ENCODE measurements at regions not wholly inside any gene's neighbourhood (a gene's known extent, or its start where the extent isn't known, plus 50 kb on each side); places are given as distances from the start of the nearest gene placed in this dataset.

DNA sequence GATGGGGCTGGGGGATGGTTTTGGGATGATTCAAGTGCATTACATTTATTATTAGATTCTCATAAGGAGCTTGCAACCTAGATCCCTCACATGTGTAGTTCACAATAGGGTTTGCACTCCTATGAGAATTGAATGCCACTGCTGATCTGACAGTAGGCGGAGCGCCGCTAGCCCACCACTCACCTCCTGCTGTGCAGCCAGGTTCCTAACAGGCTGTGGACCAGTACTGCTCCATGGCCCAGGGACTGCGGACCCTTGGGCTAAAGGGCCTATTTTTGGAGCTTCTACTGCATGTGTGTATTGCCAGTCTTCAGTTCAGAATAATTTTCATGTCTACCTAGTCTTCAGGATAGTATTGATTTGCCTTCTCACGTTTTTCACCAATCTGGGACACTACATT, 165.3 kb upstream of the TWIST2 start:
- TF ChIP-seq, protein P1, sequence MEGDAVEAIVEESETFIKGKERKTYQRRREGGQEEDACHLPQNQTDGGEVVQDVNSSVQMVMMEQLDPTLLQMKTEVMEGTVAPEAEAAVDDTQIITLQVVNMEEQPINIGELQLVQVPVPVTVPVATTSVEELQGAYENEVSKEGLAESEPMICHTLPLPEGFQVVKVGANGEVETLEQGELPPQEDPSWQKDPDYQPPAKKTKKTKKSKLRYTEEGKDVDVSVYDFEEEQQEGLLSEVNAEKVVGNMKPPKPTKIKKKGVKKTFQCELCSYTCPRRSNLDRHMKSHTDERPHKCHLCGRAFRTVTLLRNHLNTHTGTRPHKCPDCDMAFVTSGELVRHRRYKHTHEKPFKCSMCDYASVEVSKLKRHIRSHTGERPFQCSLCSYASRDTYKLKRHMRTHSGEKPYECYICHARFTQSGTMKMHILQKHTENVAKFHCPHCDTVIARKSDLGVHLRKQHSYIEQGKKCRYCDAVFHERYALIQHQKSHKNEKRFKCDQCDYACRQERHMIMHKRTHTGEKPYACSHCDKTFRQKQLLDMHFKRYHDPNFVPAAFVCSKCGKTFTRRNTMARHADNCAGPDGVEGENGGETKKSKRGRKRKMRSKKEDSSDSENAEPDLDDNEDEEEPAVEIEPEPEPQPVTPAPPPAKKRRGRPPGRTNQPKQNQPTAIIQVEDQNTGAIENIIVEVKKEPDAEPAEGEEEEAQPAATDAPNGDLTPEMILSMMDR (IDR thresholded peaks at IDR 0.05; ENCODE audit: low read length), result no peak
- no peak for TF ChIP-seq EZH2 (optimal IDR thresholded peaks at IDR 0.05; ENCODE audit: low read depth, low read length)
